ENCODE measurements at regions not wholly inside any gene's neighbourhood (a gene's known extent, or its start where the extent isn't known, plus 50 kb on each side); places are given as distances from the start of the nearest gene placed in this dataset.
"Not testable (repeated sequence)": the region's sequence is repeated elsewhere in the genome, so short reads cannot be mapped to it uniquely, and the experiment has no call there.

DNA sequence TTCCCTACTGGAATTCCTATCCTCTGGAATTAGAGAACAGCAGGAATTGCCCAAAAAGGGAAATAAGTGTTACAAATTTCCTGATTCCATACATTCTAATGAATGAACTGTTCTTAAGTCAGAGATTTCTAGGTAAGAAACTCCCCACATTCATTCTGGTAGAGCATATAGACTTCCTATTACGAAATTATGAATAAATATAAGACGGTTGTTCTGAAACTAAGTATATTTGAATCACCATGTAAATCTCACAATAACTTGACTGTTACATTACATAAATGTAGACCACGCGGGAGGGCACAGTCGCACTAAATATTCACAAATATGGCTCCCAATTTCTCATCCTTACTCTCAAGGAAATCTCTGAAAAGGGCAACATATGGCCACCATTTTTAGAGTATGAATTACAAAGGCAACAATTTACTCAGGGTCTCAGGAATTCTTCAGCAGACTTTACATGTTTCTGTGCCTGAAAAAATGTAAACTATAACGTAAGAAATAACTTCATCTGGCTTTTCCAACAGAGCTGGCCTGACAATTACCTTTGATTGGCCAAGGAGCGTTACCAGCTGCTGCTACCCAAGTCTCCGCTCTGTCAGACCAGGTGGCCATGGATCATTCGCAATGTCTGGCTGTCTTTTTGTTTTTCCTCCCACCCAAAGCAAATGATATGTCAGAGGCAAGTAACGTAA lies 115.8 kb downstream of the MPP7 start:
- no peak for DNase-seq

DNA sequence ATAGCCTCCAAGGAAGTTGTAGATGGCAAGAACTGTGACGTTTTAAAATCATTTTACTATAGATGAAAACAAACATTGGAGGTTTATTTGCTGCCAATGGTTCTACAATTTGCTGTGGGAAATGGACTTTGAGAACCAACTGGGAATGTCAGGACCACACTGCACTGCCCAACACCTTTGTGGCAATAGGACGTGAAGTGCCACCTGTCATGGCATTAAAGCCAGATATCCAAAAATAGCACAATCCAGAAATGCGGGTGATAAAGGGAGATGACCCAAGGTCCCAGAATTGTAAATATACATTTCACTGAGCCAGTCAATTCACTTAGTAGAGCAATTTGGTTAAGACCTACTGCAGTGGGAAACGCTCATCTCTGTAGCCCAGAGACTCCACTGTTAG lies 116.4 kb downstream of the MPP7 start:
- no peak for DNase-seq

DNA sequence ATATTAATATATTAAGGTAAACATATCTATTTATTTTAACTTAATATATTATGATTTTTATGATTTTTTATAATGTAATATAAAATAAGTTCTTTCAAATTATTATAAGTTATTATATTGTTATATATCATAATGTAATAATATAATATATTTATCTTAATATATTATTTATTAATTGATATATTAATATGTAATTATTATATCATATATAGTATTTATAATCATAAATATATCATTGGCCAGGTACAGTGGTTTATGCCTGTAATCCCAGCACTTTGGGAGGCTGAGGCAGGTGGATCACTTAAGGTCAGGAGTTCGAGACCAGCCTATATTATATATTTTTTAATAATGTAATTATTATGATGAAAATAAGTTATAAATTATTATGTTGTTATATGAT lies 118.1 kb downstream of the MPP7 start:
- DNase-seq, result no peak

DNA sequence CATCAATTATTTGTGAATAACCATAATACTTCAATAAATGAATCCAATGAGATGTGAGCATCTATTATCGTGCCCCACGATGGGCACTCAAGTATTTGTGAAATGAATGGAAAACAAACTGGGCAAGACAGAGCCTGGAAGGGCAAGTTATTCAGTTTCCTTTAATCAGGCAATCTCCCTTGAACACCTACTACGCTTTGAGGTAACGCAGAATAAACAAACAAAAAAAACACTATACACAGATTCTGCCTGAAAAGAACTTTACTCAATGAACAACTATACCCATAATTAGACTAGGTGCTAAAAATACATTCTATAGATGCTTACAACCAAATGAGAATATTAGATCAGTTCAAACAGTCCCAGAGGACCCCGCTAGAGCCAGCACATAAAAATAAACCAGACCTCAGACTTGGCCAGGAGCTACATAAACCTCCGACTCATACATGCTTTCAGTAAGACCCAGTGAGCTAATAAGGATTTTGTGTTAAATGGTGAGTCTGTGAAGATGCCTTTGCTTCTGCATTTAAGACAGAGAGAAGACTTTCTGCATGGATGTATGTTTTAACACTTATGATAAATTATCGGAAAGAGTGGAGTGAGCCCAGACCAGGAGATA lies 121.3 kb downstream of the MPP7 start:
- no peak for DNase-seq

DNA sequence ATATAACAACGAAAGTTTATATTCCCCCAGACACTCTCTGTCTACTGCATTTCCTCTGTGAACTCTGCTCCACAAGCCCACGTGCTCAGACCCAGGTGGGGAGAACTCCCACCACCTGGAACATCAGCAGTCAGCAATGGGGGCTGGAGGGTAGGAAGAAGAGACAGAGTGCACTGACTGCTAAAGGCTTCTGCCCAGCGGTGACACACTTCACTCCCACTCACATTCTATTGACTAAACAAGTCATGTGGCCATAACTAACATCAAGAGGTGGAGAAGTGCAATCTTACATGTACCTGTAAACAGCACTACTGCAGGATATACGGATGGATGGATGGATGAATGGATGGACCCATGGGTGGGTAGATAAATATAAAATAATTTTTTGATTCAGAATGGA lies 122.2 kb downstream of the MPP7 start:
- DNase-seq, result peak; percentile 3

DNA sequence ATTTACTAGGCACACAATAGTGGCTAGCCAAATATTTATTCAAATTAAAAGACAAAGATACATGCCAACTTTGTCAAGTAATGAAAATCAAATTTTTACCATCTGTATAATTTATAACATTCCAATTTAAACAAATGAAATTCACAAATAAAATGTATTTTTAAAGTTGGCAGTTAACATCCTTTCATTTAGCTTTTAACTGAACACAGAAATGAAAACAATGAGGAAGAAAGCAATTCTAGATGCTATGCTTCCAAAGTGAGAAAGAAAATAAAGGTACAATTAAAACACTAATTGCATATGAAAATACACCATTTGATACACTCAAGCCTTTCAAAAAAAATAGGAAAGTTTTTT lies 123.1 kb downstream of the MPP7 start:
- no peak for DNase-seq

DNA sequence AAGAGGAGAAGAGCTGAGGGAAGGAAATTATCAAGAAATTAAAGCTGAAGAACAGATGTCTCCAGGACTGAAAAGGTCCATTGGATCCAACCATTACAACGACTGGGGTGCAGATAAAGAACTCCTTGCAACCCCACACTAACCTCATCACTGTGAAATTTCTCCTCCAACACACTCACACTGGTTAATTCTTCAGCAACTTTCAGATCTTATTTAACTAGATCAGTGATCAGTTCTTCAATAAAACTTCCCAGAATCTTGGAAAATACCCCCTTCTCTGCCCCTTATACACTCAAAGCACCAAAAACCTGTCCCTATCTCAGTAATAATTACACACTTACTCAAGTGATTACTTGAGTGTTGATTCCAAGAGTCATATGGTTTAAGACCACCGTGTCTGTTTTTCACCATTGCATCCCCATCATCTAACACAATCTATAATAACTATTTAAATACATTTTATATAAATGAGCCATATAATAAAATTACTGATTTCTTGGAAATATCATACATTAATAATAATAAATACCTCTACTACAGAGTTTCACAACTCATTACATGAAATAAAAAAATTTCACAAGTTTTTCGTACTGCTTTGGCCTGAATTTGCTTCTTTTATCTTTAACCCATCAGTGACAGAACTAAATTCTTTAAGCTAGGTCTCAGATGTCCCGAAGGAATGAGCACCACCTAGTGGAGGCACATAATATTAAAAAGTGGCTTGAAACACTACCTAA lies 123.7 kb downstream of the MPP7 start:
- peak; percentile 73 for DNase-seq

DNA sequence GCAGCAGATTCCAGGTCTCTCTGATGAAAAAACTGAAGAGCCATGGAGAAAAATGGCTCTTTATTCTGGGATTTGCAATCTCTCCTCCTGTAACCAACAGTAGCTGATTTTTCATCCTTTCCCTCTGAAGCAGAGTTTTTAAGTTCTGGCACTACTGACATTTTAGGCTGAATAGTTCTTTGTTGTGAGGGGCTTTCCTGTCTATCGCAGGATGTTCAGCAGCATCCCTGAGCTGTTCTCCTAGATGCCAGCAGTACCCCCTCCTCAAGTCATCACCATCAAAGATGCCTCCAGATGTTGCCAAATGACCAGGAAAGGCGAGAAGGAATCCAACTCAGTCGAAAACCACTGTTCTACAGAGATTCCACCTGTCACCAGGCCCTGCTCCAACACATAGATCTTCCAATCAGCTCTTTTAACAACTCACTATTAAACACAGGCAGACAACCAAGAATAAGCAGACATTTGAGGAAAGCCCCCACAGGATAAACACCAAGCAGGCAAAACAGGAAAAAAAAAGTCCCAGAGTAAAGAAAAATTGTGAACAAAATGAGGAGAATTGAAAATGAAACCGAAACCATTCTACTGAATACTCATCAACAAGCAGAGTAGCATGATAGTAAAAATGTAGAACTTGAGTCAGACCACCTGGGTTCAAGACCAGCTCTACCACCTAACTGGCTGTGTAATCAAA lies 124.8 kb downstream of the MPP7 start:
- peak; percentile 32 for DNase-seq

DNA sequence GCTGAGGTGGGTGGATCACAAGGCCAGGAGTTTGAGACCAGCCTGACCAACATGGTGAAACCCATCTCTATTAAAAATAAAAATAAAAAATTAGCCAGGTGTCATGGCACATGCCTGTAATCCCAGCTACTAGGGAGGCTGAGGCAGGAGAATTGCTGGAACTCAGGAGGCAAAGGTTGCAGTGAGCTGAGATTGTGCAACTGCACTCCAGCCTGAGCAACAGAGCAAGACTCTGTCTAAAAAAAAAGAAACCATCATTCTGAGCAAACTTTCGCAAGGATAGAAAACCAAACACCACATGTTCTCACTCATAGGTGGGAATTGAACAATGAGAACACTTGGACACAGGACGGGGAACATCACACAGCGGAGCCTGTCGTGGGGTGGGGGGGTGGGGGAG lies 126.4 kb downstream of the MPP7 start:
- DNase-seq, result not testable (repeated sequence)

DNA sequence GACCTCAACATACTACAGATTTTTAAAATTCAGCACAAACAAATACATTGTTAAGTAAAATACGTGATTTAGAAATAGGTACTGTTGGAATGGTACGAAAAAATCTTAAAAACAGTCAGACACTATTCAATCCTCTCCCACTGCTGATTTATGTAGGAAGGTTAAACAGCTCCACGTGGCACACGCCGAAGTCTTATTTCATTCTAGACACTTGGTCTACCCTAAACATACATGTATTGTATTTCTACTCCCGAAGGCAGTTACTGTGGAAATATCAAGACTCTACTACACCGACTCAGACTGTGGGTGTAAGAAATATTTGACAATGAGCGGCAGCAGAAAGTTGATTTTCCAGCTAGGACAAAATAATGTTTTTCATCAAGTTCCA lies 130.6 kb downstream of the MPP7 start:
- no peak for DNase-seq

DNA sequence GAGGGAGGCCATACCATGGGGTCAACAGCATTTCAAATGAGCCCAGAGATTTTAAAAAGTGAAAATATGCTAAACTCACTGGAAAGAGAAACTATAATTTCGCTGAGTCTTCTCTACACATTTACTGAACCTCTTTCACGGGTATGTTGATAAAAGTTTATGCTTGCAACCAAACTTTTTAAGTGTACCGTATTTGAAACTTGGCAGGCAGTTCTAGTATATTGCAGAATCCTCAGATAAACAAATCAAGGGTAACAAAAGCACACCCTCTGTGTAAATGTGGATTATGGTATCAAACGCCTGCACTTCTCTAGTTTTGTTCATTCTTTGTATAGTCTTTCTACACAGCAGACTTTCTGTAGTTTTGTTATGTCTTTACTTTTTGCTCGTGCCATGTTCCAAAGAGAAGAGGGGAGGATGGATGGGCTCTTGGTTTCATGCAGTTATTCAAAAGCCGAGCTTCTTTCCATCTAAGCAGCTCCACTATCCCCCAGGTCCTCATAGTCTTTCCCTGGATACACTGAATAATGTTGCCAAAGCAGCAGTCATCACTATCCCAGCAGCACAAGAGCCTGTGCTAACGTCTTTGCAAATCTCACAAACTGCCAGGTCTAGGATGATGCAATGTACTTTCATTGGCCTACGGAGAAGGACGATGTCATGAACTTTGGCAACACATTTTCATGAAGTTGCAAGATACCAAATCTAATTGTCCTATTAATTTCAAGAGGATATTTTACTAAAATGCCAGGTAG lies 131.2 kb downstream of the MPP7 start:
- DNase-seq, result no peak

DNA sequence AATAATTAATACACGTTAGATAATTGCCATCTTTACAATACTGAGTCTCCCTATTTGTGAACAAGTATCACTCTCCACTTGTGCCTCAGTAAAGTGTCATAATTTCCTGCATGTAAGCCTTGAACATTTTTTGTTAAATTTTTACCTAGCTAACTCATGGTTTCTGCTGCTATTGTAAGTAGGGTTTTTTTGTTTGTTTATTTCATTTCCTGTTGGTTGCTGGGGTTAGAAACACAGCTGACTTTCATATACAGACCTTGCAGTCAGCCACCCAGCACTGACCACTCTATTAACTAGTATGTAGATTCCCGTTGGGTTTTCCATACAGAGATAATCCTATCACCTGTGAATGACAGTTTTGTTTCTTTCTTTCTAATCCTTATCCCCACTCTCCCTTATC lies 133.3 kb downstream of the MPP7 start:
- DNase-seq, result no peak

DNA sequence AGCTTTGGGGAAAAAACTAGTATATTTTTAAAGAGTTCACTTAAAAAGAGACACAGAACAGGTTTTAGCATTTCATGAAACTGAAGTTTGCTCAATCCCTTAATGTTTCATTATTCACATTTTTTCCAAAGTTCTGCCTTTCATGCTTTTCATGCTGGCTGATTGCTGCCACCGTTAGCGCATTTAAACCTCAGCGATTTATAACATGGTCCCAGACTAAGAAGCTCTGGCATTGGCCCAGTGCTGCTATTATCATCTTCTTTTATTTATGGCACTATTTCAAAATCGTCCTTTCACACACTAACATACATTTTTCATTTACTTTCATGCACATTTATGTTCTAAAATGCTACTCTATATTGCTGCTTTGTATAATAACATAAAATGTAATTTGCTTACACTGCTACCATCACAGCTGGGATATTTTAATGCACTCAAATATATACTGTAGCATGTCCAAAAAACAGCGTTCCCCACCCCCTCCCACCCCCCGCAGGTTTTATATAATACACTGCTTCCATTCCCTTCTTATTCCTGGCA lies 141.9 kb downstream of the MPP7 start:
- DNase-seq, result no peak

DNA sequence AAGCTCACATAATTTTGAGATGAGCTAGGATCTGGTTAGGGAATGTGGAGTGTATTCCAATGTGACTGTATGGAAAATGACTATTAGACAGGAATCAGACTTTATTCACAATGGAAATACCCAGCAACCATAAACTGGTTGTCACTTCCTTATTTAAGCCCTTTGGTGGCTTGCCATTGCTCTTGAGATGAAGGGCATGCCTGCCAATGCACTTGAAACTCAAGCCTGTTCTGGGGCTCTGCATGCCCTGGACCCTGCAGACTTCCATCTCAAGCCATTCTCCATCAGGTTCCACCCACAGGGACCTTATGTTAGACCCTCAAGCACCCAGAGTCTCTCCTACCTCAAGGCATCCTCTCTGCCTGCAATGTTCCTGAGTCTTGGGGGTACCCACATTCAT lies 145.5 kb downstream of the MPP7 start:
- DNase-seq, result no peak

DNA sequence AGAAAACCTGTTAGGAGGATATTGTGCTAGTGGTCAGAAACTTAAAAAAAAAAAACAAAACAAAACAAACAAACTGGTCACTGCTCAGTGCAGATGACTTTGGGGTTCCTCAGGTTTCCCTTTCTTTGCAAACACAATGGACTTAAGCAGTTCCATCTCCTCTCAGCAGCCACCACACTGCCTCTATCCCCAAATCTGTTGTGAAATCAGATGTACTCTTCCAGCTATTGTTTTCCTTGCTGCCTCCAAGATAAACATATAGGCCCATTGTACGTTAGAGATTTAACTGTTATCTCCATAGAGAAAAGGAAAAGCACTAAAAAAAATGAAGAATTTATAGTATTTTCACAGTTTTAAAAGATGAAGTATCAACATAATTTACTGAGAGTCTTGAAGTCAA lies 147.1 kb downstream of the MPP7 start:
- DNase-seq, result no peak

DNA sequence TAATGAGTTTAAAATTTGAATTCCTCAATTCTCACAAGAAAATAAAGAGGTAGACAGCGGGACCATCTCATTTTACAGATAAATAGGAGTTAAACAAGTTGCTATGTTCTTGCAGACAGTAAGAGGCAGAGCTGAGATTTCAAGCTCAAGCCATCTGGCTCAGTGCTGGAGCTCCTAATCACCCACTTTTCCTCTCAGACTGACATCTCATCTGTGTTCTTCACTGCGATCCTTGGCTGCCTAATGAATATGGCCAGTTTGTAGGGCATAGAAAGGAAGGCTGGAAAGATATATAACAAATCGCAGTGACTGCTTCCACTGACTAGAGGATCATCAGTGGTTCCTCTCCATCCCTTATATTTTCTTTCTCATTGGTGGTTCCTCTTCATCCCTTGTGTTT lies 151.2 kb downstream of the MPP7 start:
- DNase-seq, result no peak

DNA sequence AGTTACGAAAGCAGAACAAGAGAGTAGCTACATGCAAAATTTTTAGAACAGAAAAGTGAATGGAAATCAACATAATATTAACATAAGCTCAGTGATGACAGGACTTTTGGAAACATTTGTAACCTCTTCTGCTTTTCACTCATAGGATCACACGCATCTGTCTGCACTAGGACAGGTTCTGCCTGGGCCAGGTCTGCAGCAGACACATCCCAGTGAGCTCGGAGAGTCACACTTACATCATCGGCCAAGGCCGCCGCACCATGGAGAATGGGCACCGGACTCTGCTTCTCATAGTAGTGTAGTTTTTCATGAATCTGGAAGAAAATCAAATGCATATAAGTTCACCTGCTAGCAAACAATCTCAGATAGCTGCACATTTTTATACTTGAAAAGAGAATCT lies 150.9 kb upstream of the ODAD2 start:
- DNase-seq, result no peak

DNA sequence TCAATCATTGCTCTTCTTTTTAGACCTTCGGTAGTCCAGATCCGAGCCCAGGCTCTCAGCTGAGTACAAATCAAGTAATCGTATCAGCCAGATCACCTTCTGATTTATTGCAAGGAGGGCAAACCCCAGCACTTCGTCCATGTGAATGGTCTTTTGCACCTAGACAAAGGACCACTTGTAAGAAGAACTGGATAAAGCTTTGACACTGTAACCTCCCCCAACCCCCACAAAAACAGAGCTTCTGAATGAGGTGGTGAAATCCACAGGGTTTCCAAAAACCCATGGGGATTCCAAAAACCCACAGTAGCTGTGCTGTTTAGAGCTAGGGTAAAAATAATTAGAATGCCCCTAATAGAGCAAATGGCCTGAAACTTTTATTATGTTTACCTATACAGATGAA lies 148.8 kb upstream of the ODAD2 start:
- no peak for DNase-seq

DNA sequence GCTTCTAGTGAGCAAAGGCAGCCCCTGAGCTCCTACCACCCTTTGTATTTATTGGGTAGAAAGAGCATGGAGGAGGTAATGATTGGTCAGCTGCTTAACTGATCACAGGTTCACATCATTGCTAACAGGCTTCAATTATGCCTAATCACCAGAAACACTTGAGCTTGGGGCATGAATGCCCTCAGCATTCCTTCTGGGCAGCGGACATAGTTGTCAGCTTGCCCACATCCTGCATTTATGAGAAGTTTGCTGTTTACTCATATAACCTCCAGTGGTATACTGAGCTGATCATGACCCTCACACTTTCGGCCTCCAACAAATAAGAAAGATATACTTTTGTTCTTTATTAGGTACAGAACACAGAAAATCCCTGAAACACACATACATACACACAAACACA lies 140.3 kb upstream of the ODAD2 start:
- DNase-seq, result no peak

DNA sequence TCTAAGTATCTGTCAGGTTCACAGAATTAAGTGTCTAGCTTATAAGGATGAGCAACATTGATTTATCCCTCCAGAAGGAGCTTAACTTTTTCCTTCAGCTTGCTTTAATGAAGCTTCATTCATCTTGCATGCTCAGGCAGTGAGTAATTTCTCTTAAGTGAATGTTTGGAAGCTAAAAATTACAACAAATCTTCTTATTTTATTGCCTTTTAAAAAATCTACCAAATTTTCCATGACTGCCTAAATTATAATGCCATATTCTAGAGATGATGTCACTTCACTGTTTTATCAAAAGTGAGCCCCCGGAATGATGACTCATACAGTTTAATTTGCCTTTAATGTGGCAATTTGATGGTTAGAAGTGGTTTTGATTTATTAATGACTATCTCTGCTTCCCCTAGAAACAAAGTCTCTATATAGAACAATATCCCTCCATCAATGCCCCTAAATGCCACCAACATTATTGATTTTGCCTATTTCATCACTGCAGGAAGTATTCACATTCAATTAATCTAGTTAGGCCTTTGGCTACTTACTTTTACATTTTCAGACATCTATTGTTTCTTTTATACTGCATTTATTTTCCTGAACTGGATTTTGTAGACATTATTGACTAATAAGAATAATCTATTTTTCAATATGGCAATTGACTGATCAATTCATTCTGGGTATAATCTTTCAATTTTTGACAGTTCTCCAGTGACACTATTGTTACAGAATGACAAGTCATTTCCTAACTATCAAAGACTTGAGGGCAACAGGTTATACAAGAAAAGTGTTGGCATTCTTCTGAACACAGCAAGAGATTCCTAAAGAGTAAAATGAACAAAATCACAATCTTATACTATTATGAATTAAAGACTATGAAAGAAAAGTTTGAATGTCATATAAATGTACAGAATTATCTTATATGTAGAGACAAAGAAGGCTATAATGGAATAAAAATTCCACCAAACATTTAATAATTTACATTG lies 139.3 kb upstream of the ODAD2 start:
- DNase-seq, result no peak

DNA sequence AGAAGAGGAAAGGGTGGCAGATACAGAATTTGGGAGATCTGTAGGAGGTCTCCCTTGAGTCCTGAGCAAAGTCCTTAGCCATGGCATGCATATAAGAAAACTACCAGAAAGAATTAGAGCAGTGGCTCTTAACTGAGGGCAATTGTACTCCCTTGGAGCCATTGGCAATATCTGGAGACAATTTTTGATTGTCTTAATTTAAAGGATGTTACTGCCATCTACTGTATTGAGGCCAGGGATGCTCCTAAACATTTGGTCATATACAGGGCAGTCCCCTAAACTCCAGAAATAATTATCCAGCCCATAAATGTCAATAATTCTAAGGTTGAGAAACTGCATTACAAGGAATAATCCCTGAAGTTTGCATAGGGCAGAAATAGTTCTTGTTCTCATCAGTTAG lies 136.4 kb upstream of the ODAD2 start:
- no peak for DNase-seq

DNA sequence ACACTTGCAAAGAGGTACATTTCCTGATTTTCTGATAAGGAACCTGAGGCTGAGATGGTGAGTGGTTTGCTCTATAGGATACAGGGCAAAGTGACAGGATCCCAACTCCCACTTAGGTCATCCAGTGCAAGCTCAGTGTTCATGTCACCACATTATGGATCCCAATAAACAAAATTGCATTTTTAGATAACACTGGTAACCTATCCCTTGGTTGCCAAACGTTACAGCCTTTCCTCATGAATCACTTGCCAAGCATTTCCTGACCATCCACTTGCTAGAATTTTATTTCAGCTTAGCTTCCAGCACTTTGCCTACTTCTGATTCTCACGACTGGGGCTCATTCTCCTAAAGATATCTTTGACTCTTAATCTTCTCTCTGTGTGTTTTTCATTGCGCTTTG lies 131.4 kb upstream of the ODAD2 start:
- no peak for DNase-seq
